ENCODE measurements at regions not wholly inside any gene's neighbourhood (a gene's known extent, or its start where the extent isn't known, plus 50 kb on each side); places are given as distances from the start of the nearest gene placed in this dataset.

- peaks cover 0 to 3% (median 2%) of the 10 kb centered on the region in 3 donors for H3K4me1 ChIP-seq
- H3K27me3 ChIP-seq: no peaks in the 10 kb centered on the region
- no peak for DNase-seq
- no peaks in the 10 kb centered on the region for H3K36me3 ChIP-seq
- no peaks in the 10 kb centered on the region for H3K9me3 ChIP-seq
- H3K4me3 ChIP-seq: no peak overlapping the region
- intact Hi-C loops (cut with DNase I): no loop called here
- no peak for TF ChIP-seq CTCF (IDR thresholded peaks at IDR 0.05)
- ATAC-seq: no peak
- FAIRE-seq: no peak
- 87 to 90% methylated on average over 3 of the region's 3 CpGs for WGBS, 2 donors
- no peak overlapping the region for H3K27ac ChIP-seq
Observed at GRCh38 chr7:116348346-116348745, 138.0 kb downstream of the TES start.

- Histone ChIP-seq H3K4me3 (no peak overlapping the region), H3K36me3 (no peaks in the 10 kb centered on the region), H3K9me3 (no peaks in the 10 kb centered on the region), H3K27ac (no peak overlapping the region), H3K27me3 (no peaks in the 10 kb centered on the region), H3K4me1 (peaks cover 25 to 35% (median 31%) of the 10 kb centered on the region in 3 donors)
- ATAC-seq (no peak), FAIRE-seq (no peak), DNase-seq (no peak)
- TF ChIP-seq CTCF (IDR thresholded peaks at IDR 0.05): no peak
- WGBS, 2 donors: 96 to 99% methylated on average over 4 to 6 of the region's 6 CpGs
- intact Hi-C loops (cut with DNase I): no loop called here
Observed at GRCh38 chr7:116351966-116352365, 141.6 kb downstream of the TES start.

- Histone ChIP-seq H3K4me3 (no peak overlapping the region), H3K36me3 (no peaks in the 10 kb centered on the region), H3K27me3 (no peaks in the 10 kb centered on the region), H3K27ac (peak overlapping the region in 3 of 4 donors; percentile 56 to 77 (median 57)), H3K9me3 (no peaks in the 10 kb centered on the region), H3K4me1 (peaks cover 25 to 38% (median 35%) of the 10 kb centered on the region in 3 donors)
- intact Hi-C loops (cut with DNase I): no loop called here
- peak; percentile 46 to 73 (median 58) for ATAC-seq
- no peak for FAIRE-seq
- 39 to 43% methylated on average over 2 of the region's 2 CpGs for WGBS, 2 donors
- TF ChIP-seq CTCF (IDR thresholded peaks at IDR 0.05): no peak
- peak; percentile 30 to 76 (median 64) for DNase-seq
Observed at GRCh38 chr7:116353647-116354046, 143.3 kb downstream of the TES start.

GRCh38 chr7:116354171-116354545 lies 143.8 kb downstream of the TES start:
- no peaks in the 10 kb centered on the region for H3K27me3 ChIP-seq
- ATAC-seq (peak; percentile 49 to 63 (median 58)), FAIRE-seq (no peak), DNase-seq (peak in 3 of 6 donors; percentile 25 to 57 (median 29))
- no peaks in the 10 kb centered on the region for H3K36me3 ChIP-seq
- peak overlapping the region; percentile 54 to 77 (median 56) for H3K27ac ChIP-seq
- H3K4me1 ChIP-seq: peaks cover 25 to 38% (median 35%) of the 10 kb centered on the region in 3 donors
- WGBS, 2 donors: 9 to 10% methylated on average over 6 of the region's 6 CpGs
- no peaks in the 10 kb centered on the region for H3K9me3 ChIP-seq
- intact Hi-C loops (cut with DNase I): no loop called here
- no peak overlapping the region for H3K4me3 ChIP-seq
- no peak for TF ChIP-seq CTCF (IDR thresholded peaks at IDR 0.05)

- peak overlapping the region; percentile 54 to 77 (median 56) for H3K27ac ChIP-seq
- intact Hi-C loops (cut with DNase I): no loop called here
- DNase-seq (peak in 5 of 6 donors; percentile 47 to 67 (median 59)), FAIRE-seq (no peak), ATAC-seq (peak; percentile 74 to 84 (median 75))
- H3K4me1 ChIP-seq: peaks cover 25 to 38% (median 35%) of the 10 kb centered on the region in 3 donors
- peak overlapping the region in 1 of 4 donors; percentile 5 for H3K4me3 ChIP-seq
- no peaks in the 10 kb centered on the region for H3K9me3 ChIP-seq
- no peaks in the 10 kb centered on the region for H3K36me3 ChIP-seq
- no peak for TF ChIP-seq CTCF (IDR thresholded peaks at IDR 0.05)
- WGBS, 2 donors: 6 to 10% methylated on average over 10 of the region's 10 CpGs
- H3K27me3 ChIP-seq: no peaks in the 10 kb centered on the region
Observed at GRCh38 chr7:116354546-116355423, 144.4 kb downstream of the TES start.
